NCI-H69 (cell line): ENCODE measurements at regions not wholly inside any gene's neighbourhood (a gene's known extent, or its start where the extent isn't known, plus 50 kb on each side); places are given as distances from the start of the nearest gene placed in this dataset.
"Not testable (repeated sequence)": the region's sequence is repeated elsewhere in the genome, so short reads cannot be mapped to it uniquely, and the experiment has no call there.

Experiments
- DNase-seq: peaks from one replicate; lab custom pipeline; 2025; lab: John Stamatoyannopoulos, UW

GRCh38 chr6:91911945-91912344, 1325.1 kb upstream of the MAP3K7 start:
- no peak for DNase-seq

- DNase-seq, result no peak
Measured at GRCh38 chr6:91904586-91905164, 1317.8 kb upstream of the MAP3K7 start.

- no peak for DNase-seq
Measured at GRCh38 chr6:91895599-91896285, 1308.9 kb upstream of the MAP3K7 start.

GRCh38 chr6:91886183-91886795, 1299.4 kb upstream of the MAP3K7 start:
- no peak for DNase-seq

GRCh38 chr6:91881791-91882190, 1294.9 kb upstream of the MAP3K7 start:
- not testable (repeated sequence) for DNase-seq

- DNase-seq, result no peak
Measured at GRCh38 chr6:91879386-91879995, 1292.6 kb upstream of the MAP3K7 start.

- no peak for DNase-seq
Measured at GRCh38 chr6:91877994-91878393, 1291.1 kb upstream of the MAP3K7 start.

- no peak for DNase-seq
Measured at GRCh38 chr6:91874971-91875370, 1288.1 kb upstream of the MAP3K7 start.

- no peak for DNase-seq
Measured at GRCh38 chr6:91868539-91869202, 1281.8 kb upstream of the MAP3K7 start.

- DNase-seq, result no peak
Measured at GRCh38 chr6:91865889-91866288, 1279.0 kb upstream of the MAP3K7 start.

GRCh38 chr6:91864911-91865310, 1278.0 kb upstream of the MAP3K7 start:
- no peak for DNase-seq

GRCh38 chr6:91860541-91861335, 1273.9 kb upstream of the MAP3K7 start:
- peak; percentile 16 for DNase-seq

GRCh38 chr6:91852252-91852651, 1265.4 kb upstream of the MAP3K7 start:
- DNase-seq, result no peak

GRCh38 chr6:91834813-91835212, 1247.9 kb upstream of the MAP3K7 start:
- DNase-seq, result no peak

GRCh38 chr6:91827151-91827550, 1240.3 kb upstream of the MAP3K7 start:
- DNase-seq, result no peak

- DNase-seq, result no peak
Measured at GRCh38 chr6:91826128-91826527, 1239.3 kb upstream of the MAP3K7 start.

GRCh38 chr6:91824331-91824730, 1237.5 kb upstream of the MAP3K7 start:
- no peak for DNase-seq

GRCh38 chr6:91822581-91822980, 1235.7 kb upstream of the MAP3K7 start:
- DNase-seq, result peak; percentile 16

- DNase-seq, result no peak
Measured at GRCh38 chr6:91816335-91816734, 1229.5 kb upstream of the MAP3K7 start.

GRCh38 chr6:91813641-91814040, 1226.8 kb upstream of the MAP3K7 start:
- DNase-seq, result no peak

- no peak for DNase-seq
Measured at GRCh38 chr6:91812596-91813274, 1225.9 kb upstream of the MAP3K7 start.
